Gastrocnemius medialis (tissue), 4 donors: ENCODE measurements at regions not wholly inside any gene's neighbourhood (a gene's known extent, or its start where the extent isn't known, plus 50 kb on each side); places are given as distances from the start of the nearest gene placed in this dataset.

Source experiments
- ATAC-seq, 2 donors: fragments of 150-250 bp; one replicate each; pipeline ENCODE4 v1.9.1; 2016
- DNase-seq, 2 donors: peaks; one replicate each; pipeline ENCODE4 v3.0.0-alpha.2; 2019
- H3K27ac ChIP-seq, 4 donors: fragments of 200-600 bp; sonication (generic); 1 replicate in 1 of 4; 2 replicates in 3 of 4; pipeline ENCODE4 v1.5.1; 2016 to 2018; ENCODE audit warnings: mild to moderate bottlenecking in 2 of 4, moderate library complexity in 1 of 4
- H3K27me3 ChIP-seq, 3 donors: fragments of 200-600 bp; sonication (generic) in 2 of 3; 1 replicate in 1 of 3; 2 replicates in 2 of 3; pipeline versions ENCODE4 v1.5.1 to v1.6.0; 2016 to 2019; ENCODE audit warnings: mild to moderate bottlenecking in 1 of 3, moderate library complexity in 1 of 3
- H3K36me3 ChIP-seq, 2 donors: fragments of 200-600 bp; sonication (generic) in 1 of 2; one replicate each; pipeline ENCODE4 v1.5.1; 2017 to 2018
- H3K4me1 ChIP-seq, 2 donors: fragments of 200-600 bp; sonication (generic) in 1 of 2; one replicate each; pipeline ENCODE4 v1.5.1; 2016 to 2017; ENCODE audit warnings: mild to moderate bottlenecking in 2 of 2
- H3K4me3 ChIP-seq, 4 donors: fragments of 200-600 bp; sonication (generic) in 3 of 4; 1 replicate in 1 of 4; 2 replicates in 3 of 4; pipeline ENCODE4 v1.5.1; 2016 to 2019; ENCODE audit warnings: mild to moderate bottlenecking in 2 of 4
- H3K9me3 ChIP-seq, 3 donors: fragments of 200-600 bp; sonication (generic) in 2 of 3; 1 replicate in 1 of 3; 2 replicates in 2 of 3; pipeline ENCODE4 v1.5.1; 2016 to 2019
- CTCF ChIP-seq, 5 experiments: fragments of 450-650 bp in 3 of 5; fragments of 200-600 bp in 2 of 5; sonication (generic) in 2 of 5; IDR thresholded peaks in 4 of 5; conservative IDR thresholded peaks in 1 of 5; 1 replicate in 4 of 5; 2 replicates in 1 of 5; pipeline ENCODE4 v1.5.1; 2016 to 2019; ENCODE audit warnings: antibody characterized with exemption in 5 of 5, mild to moderate bottlenecking in 3 of 5, moderate library complexity in 3 of 5
- POLR2A ChIP-seq, 2 donors: fragments of 450-650 bp; IDR thresholded peaks; one replicate each; pipeline ENCODE4 v1.6.1; 2017; ENCODE audit warnings: antibody characterized with exemption in 2 of 2, mild to moderate bottlenecking in 2 of 2, moderate library complexity in 2 of 2
- in situ Hi-C, 4 donors: fragments of 200-750 bp; cut with MboI; loops; one replicate each; pipeline versions ENCODE4 v1.15.0 to v1.8.0; 2017; ENCODE audit warnings: low sequenced_read_pairs in 4 of 4
- intact Hi-C: fragments of 100-400 bp; cut with DNase I; formaldehyde crosslinking; loops from one replicate; pipeline ENCODE4 v1.15.1; 2023; ENCODE audit warnings: low total_unique reads

GRCh38 chr6:1187293-1188131, 124.4 kb upstream of the FOXQ1 start:
- in situ Hi-C loops (no loop called here), intact Hi-C loops (no loop called here)
- no peak overlapping the region for H3K27ac ChIP-seq
- no peaks in the 10 kb centered on the region for H3K36me3 ChIP-seq
- no peak for TF ChIP-seq CTCF (IDR thresholded peaks at IDR 0.05 in 4 of 5, conservative IDR thresholded peaks at IDR 0.05 in 1 of 5)
- H3K4me3 ChIP-seq, result no peak overlapping the region
- no peak for DNase-seq
- H3K9me3 ChIP-seq, result no peaks in the 10 kb centered on the region
- H3K4me1 ChIP-seq, result no peaks in the 10 kb centered on the region
- peaks cover 0 to 2% (median 0%) of the 10 kb centered on the region in 3 donors for H3K27me3 ChIP-seq
- ATAC-seq, result no peak

GRCh38 chr6:1184318-1184717, 127.6 kb upstream of the FOXQ1 start:
- no peak for TF ChIP-seq POLR2A (IDR thresholded peaks at IDR 0.05)
- no peak for TF ChIP-seq CTCF (IDR thresholded peaks at IDR 0.05 in 4 of 5, conservative IDR thresholded peaks at IDR 0.05 in 1 of 5)

GRCh38 chr6:1182722-1183521, 129.0 kb upstream of the FOXQ1 start:
- Histone ChIP-seq H3K4me1 (no peaks in the 10 kb centered on the region), H3K9me3 (no peaks in the 10 kb centered on the region), H3K4me3 (no peak overlapping the region), H3K27ac (no peak overlapping the region), H3K27me3 (no peaks in the 10 kb centered on the region), H3K36me3 (no peaks in the 10 kb centered on the region)
- TF ChIP-seq POLR2A (IDR thresholded peaks at IDR 0.05) (no peak), CTCF (IDR thresholded peaks at IDR 0.05 in 4 of 5, conservative IDR thresholded peaks at IDR 0.05 in 1 of 5) (no peak)
- DNase-seq (no peak), ATAC-seq (no peak)
- intact Hi-C loops (no loop called here), in situ Hi-C loops (no loop called here)

More at GRCh38 chr6:1184318-1184717, 127.6 kb upstream of the FOXQ1 start:
- H3K36me3 ChIP-seq, result no peaks in the 10 kb centered on the region
- ATAC-seq (no peak), DNase-seq (no peak)
- in situ Hi-C loops, result no loop called here
- no peak overlapping the region for H3K27ac ChIP-seq
- H3K4me3 ChIP-seq, result no peak overlapping the region
- no peaks in the 10 kb centered on the region for H3K27me3 ChIP-seq
- H3K4me1 ChIP-seq, result no peaks in the 10 kb centered on the region
- intact Hi-C loops, result no loop called here
- no peaks in the 10 kb centered on the region for H3K9me3 ChIP-seq

- Histone ChIP-seq H3K27me3 (no peaks in the 10 kb centered on the region), H3K27ac (no peak overlapping the region), H3K9me3 (no peaks in the 10 kb centered on the region), H3K4me3 (no peak overlapping the region), H3K36me3 (no peaks in the 10 kb centered on the region), H3K4me1 (no peaks in the 10 kb centered on the region)
- intact Hi-C loops (no loop called here), in situ Hi-C loops (no loop called here)
- TF ChIP-seq CTCF (IDR thresholded peaks at IDR 0.05 in 4 of 5, conservative IDR thresholded peaks at IDR 0.05 in 1 of 5) (no peak), POLR2A (IDR thresholded peaks at IDR 0.05) (no peak)
- DNase-seq (no peak), ATAC-seq (no peak)
These were observed 129.8 kb upstream of the FOXQ1 start for GRCh38 chr6:1181939-1182605.
